ENCODE measurements at regions not wholly inside any gene's neighbourhood (a gene's known extent, or its start where the extent isn't known, plus 50 kb on each side); places are given as distances from the start of the nearest gene placed in this dataset.

DNA sequence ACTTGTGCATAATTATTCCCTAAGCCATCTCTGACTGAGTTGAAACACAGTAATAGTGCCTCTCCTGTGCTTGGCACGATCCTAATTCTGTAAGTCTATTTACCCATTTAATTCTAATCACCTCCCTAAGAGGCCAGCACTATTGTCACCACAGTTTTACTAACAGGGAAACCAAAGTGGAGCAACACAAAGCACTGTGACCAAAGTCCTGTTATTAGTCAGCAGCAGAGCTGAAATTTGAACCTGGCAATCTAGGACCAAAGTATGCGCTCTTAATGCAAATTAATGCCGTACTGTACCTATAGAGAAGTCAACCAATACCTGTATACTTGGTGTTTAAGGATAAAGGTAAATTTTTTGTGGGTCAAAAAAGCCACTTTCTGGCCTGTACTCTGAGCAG lies 77.1 kb upstream of the CNTLN start:
- DNase-seq (no peak), ATAC-seq (no peak)
- in situ Hi-C loops (cut with MboI; ENCODE audit: low sequenced_read_pairs in 4 of 4) (no loop called here), intact Hi-C loops (cut with DNase I; ENCODE audit: low total_unique reads) (no loop called here)
- H3K4me1 ChIP-seq, result no peaks in the 10 kb centered on the region
- no peaks in the 10 kb centered on the region for H3K36me3 ChIP-seq
- no peak for TF ChIP-seq POLR2A (IDR thresholded peaks at IDR 0.05)
- TF ChIP-seq, protein P1, sequence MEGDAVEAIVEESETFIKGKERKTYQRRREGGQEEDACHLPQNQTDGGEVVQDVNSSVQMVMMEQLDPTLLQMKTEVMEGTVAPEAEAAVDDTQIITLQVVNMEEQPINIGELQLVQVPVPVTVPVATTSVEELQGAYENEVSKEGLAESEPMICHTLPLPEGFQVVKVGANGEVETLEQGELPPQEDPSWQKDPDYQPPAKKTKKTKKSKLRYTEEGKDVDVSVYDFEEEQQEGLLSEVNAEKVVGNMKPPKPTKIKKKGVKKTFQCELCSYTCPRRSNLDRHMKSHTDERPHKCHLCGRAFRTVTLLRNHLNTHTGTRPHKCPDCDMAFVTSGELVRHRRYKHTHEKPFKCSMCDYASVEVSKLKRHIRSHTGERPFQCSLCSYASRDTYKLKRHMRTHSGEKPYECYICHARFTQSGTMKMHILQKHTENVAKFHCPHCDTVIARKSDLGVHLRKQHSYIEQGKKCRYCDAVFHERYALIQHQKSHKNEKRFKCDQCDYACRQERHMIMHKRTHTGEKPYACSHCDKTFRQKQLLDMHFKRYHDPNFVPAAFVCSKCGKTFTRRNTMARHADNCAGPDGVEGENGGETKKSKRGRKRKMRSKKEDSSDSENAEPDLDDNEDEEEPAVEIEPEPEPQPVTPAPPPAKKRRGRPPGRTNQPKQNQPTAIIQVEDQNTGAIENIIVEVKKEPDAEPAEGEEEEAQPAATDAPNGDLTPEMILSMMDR (IDR thresholded peaks at IDR 0.05 in 4 of 5, conservative IDR thresholded peaks at IDR 0.05 in 1 of 5), result no peak
- no peak overlapping the region for H3K4me3 ChIP-seq
- H3K27ac ChIP-seq, result no peak overlapping the region
- H3K9me3 ChIP-seq, result no peaks in the 10 kb centered on the region
- H3K27me3 ChIP-seq, result no peaks in the 10 kb centered on the region

DNA sequence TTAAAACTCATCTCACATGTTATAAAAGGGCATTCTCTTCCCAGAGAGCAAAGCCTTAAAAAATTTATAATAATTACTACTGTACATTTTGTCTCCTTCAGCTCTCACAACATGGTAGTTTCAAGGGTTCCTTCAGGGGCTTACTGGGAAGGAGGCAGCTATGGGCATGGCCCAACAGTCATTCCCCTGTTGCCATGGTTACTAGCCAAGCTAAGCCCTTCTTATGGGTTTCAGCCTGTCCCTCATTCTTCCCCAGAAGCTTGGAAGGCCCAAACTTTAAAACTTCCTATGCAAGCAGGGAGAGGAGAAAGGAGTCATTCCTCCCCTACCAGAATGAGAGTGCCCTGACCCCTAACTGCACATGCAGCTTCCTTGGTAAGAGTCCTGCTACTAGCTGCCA lies 82.2 kb upstream of the CNTLN start:
- no peaks in the 10 kb centered on the region for H3K4me1 ChIP-seq
- no peaks in the 10 kb centered on the region for H3K9me3 ChIP-seq
- ATAC-seq (no peak), DNase-seq (no peak)
- H3K27me3 ChIP-seq, result no peaks in the 10 kb centered on the region
- H3K27ac ChIP-seq, result no peak overlapping the region
- H3K36me3 ChIP-seq, result no peaks in the 10 kb centered on the region
- TF ChIP-seq POLR2A (IDR thresholded peaks at IDR 0.05), result no peak
- TF ChIP-seq, protein P1 (IDR thresholded peaks at IDR 0.05 in 4 of 5, conservative IDR thresholded peaks at IDR 0.05 in 1 of 5), result no peak
- no peak overlapping the region for H3K4me3 ChIP-seq
- intact Hi-C loops (cut with DNase I; ENCODE audit: low total_unique reads), result no loop called here
- in situ Hi-C loops (cut with MboI; ENCODE audit: low sequenced_read_pairs in 4 of 4), result no loop called here

DNA sequence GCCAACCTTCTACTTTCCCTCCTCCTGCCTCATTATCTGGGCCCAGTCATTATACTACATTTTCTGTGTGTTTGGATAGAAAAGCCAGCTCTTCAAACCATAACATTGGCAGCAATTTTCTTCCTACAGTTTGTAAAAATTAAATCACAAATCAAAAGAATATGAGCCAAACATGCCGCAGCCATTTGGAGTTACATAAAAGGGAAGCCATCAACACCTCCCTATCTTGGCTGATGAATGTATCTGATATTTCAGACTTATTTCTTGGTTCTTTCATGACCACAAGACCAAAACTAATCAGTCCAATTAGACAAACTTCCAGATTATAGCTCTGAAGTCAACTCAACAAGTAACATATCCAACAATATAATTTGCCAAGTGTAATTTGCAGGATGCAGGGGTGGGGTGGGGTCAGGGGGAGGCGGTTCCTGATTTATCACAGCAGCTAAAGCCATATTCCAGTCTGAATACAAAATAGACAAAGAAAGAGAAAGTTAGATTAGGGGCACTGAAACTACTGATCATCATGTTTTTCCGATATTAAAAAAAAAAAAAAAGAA lies 89.4 kb upstream of the CNTLN start:
- DNase-seq, result no peak
- no peak overlapping the region for H3K4me3 ChIP-seq
- H3K9me3 ChIP-seq, result no peaks in the 10 kb centered on the region
- ATAC-seq, result no peak
- TF ChIP-seq, protein P1 (IDR thresholded peaks at IDR 0.05 in 4 of 5, conservative IDR thresholded peaks at IDR 0.05 in 1 of 5), result no peak
- no peak for TF ChIP-seq POLR2A (IDR thresholded peaks at IDR 0.05)
- no peaks in the 10 kb centered on the region for H3K4me1 ChIP-seq
- H3K36me3 ChIP-seq, result no peaks in the 10 kb centered on the region
- in situ Hi-C loops (cut with MboI; ENCODE audit: low sequenced_read_pairs in 4 of 4), result no loop called here
- intact Hi-C loops (cut with DNase I; ENCODE audit: low total_unique reads), result no loop called here
- no peaks in the 10 kb centered on the region for H3K27me3 ChIP-seq
- no peak overlapping the region for H3K27ac ChIP-seq

DNA sequence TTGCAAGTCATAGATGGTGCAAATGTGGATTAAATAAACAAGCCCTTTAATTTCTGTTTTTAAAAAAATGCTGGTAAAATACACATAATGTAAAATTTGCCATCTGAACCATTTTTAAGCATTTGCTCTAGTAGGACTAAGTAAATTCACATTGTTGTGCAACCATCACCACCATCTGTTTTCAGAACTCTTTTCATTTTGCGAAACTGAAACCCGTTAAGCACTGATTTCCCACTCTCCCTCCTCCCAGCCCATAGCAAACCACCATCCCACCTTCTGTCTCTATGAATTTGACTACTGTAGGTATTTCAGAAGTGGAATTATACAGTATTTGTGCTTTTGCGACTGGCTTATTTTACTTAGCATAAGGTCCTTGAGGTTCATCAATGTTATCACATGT lies 103.3 kb upstream of the CNTLN start:
- DNase-seq, result no peak
- H3K27me3 ChIP-seq, result no peaks in the 10 kb centered on the region
- H3K27ac ChIP-seq, result no peak overlapping the region
- H3K4me3 ChIP-seq, result no peak overlapping the region
- in situ Hi-C loops (cut with MboI; ENCODE audit: low sequenced_read_pairs in 4 of 4), result no loop called here
- H3K36me3 ChIP-seq, result no peaks in the 10 kb centered on the region
- no peaks in the 10 kb centered on the region for H3K9me3 ChIP-seq
- ATAC-seq, result no peak
- intact Hi-C loops (cut with DNase I; ENCODE audit: low total_unique reads), result no loop called here
- no peaks in the 10 kb centered on the region for H3K4me1 ChIP-seq
- TF ChIP-seq, protein P1 (IDR thresholded peaks at IDR 0.05 in 4 of 5, conservative IDR thresholded peaks at IDR 0.05 in 1 of 5), result no peak
- TF ChIP-seq POLR2A (IDR thresholded peaks at IDR 0.05), result no peak

DNA sequence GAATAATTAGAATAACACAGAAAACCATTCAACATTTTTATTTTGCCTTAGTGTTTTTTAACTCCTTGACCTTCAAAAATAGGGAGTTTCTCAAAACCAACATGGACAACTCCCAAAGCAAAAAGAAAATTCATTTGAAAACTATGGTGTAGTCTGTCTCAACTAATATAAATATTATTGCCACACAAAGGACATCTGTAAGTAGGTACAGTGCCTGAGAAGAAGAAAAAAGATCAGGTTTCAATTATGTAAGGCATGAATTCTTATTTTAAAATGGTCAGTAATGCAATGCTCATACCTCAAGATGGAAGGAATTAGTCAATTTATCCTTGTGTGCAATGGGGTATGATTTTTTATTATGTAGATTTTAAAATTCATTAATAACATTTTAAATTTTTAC lies 109.6 kb upstream of the CNTLN start:
- Histone ChIP-seq H3K36me3 (no peaks in the 10 kb centered on the region), H3K27ac (no peak overlapping the region), H3K9me3 (no peaks in the 10 kb centered on the region), H3K4me3 (no peak overlapping the region), H3K4me1 (no peaks in the 10 kb centered on the region), H3K27me3 (no peaks in the 10 kb centered on the region)
- TF ChIP-seq POLR2A (IDR thresholded peaks at IDR 0.05), result no peak
- TF ChIP-seq, protein P1 (IDR thresholded peaks at IDR 0.05 in 4 of 5, conservative IDR thresholded peaks at IDR 0.05 in 1 of 5), result no peak
- intact Hi-C loops (cut with DNase I; ENCODE audit: low total_unique reads), result no loop called here
- no peak for ATAC-seq
- in situ Hi-C loops (cut with MboI; ENCODE audit: low sequenced_read_pairs in 4 of 4), result no loop called here
- DNase-seq, result no peak

Data from gastrocnemius medialis (tissue), 4 donors.